GM12872 (cell line): ENCODE measurements at regions not wholly inside any gene's neighbourhood (a gene's known extent, or its start where the extent isn't known, plus 50 kb on each side); places are given as distances from the start of the nearest gene placed in this dataset.

Experiments used
- CTCF ChIP-seq: IDR thresholded peaks from 3 replicates; pipeline ENCODE4 v1.5.1; 2011; ENCODE audit warnings: low read depth, mild to moderate bottlenecking, low read length, moderate library complexity; ENCODE audit not compliant: insufficient read depth

GRCh38 chr7:12768948-12769347 is 81.5 kb downstream of the ARL4A start:
- TF ChIP-seq CTCF, result no peak

GRCh38 chr7:12769444-12769843 is 82.0 kb downstream of the ARL4A start:
- TF ChIP-seq CTCF, result no peak

- no peak for TF ChIP-seq CTCF
Measured at GRCh38 chr7:12770227-12770975, 83.0 kb downstream of the ARL4A start.

GRCh38 chr7:12771378-12771877 is 84.0 kb downstream of the ARL4A start:
- no peak for TF ChIP-seq CTCF

GRCh38 chr7:12772768-12773167 is 85.3 kb downstream of the ARL4A start:
- TF ChIP-seq CTCF, result no peak

GRCh38 chr7:12777257-12777656 is 89.8 kb downstream of the ARL4A start:
- TF ChIP-seq CTCF, result no peak

GRCh38 chr7:12779947-12780346 is 92.5 kb downstream of the ARL4A start:
- no peak for TF ChIP-seq CTCF
